GM18858 (cell line): ENCODE measurements at regions not wholly inside any gene's neighbourhood (a gene's known extent, or its start where the extent isn't known, plus 50 kb on each side); places are given as distances from the start of the nearest gene placed in this dataset.

Experiments
- ATAC-seq: cut with Tn5 transposase; IDR thresholded peaks from one replicate; pipeline ENCODE4 v1.9.1; 2021; ENCODE audit not compliant: unreplicated experiment

DNA sequence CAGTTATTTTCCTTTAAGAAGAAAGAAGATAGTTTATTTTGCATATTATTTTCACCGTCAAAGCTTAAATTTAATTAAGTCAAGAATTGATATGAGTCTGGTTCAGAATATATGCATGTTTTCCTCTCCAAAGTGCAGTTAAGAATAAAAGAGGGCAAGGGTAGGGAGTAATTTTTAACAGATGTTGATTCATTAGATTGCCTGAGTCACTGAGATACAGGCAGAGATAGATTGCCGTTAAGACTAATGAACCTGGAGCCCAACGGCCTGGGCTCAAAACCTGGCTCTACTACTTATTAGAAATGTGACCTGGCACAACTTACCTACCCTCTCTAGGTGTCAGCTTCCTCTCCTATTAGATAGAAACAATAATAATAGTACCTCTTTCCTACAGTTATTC lies 1037.4 kb upstream of the PABPC4L start:
- no peak for ATAC-seq

DNA sequence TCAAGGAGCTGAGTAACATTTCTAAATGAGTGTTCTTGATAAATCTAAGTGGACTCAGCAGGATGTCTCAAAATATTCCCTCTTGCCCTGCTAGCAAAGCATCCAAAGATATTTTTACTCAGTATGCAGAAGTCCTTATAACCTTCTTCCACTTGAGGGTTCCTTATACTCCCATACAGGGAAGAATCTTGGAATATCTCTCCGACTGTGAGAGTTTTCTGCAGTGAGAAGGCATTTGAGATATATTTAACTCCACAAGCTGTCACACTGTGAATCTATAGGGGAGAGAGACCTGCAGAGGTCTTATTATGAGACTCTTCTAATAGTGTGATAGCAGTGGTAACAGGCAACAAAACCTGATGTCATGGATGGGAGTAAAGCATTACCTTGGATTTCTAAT lies 1034.5 kb upstream of the PABPC4L start:
- no peak for ATAC-seq

DNA sequence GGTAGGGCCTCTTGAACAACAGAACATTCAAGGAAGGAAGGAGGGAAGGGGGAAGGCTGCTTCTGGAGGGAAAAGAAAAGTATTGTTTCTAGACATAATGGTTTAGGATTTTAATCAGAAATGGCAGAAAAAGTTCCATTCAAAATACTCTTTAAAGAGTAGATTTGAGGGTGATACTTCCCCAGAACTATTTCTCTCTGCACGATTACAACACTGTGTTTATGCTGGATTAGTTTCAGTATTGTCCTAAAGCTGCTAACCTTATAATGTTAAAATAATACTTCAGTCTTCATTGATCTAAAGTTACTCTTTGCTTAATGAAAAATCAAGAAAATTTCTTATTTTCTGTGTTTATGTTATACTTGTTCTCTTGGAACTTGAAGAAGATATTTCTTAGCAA lies 1026.3 kb upstream of the PABPC4L start:
- no peak for ATAC-seq

DNA sequence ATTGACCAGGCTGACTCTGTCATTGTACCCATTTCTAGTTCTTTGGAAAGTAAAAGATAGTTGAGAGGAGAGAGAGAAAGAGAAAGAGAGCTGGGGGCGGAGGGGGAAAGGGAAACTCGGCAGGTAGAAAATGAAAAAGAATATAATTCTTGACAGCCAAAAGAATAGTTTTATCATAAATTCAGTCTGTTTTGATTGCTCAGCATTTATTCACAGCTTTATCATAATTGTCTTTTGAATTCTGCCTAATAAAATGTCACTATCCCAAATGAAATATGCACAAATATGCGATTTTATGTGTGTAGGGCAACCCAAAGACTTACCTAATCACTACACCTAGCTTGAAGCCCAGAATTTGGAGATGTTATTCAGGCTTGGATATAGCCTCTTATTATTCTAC lies 1024.0 kb upstream of the PABPC4L start:
- ATAC-seq: no peak

DNA sequence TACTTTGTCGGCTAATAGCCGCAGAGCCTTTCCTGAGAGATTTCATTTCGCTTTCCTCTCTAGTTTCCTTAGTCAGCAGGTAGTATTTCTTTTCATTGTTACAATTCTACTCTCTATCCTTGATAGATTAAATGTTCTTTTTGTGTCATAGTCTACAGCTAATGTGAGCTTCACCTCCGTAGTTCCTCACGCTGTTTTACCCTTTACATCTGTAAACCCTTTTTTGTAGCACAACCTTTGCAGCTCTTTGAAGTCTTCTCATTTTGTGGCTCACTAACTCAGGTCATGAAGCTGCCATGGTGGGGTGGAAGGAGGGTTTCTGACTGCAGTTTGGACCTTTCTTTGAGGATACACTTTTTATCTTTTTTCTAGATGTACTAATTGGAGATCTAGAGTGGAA lies 1008.8 kb upstream of the PABPC4L start:
- ATAC-seq: no peak

GRCh38 chr4:135207531-135207930 lies 1005.9 kb upstream of the PABPC4L start:
- ATAC-seq: no peak

DNA sequence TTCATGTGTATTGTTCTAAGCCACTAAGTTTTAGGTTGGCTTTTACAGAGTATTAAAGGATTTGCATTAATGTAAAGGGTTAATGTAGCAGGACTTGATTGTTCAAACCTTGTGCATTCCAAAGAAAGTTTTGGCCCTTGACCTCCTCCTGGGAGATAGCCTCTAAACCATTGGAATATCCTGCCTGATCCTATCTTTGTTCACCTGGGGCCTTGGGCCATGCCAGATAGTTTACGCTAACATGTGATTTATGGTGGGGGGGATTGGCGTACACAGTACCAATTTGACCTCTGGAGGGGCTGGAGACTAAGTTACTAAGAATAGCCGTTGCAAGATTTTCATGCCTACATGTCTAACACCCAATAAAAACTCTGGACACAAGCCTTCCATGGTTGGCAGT lies 1002.7 kb upstream of the PABPC4L start:
- ATAC-seq: no peak

DNA sequence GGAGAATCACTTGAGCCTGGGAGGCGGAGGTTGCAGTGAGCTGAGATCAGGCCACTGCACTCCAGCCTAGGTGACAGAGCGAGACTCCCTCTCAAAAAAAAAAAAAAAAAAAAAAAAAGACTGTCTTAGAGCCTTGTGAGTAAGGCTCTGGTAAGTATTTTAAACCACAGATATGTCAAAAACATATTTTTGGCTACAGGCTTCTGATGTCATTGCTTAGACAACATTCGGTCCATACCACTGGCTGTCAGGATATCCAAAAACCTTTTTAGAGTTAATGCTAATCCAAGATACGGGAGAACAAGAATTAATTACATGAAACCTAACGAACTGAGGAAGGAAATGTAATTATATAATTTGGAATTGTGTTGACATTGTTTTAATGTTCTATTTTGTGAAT lies 999.5 kb upstream of the PABPC4L start:
- no peak for ATAC-seq

- no peak for ATAC-seq
These were observed 996.1 kb upstream of the PABPC4L start for GRCh38 chr4:135197641-135198040.

DNA sequence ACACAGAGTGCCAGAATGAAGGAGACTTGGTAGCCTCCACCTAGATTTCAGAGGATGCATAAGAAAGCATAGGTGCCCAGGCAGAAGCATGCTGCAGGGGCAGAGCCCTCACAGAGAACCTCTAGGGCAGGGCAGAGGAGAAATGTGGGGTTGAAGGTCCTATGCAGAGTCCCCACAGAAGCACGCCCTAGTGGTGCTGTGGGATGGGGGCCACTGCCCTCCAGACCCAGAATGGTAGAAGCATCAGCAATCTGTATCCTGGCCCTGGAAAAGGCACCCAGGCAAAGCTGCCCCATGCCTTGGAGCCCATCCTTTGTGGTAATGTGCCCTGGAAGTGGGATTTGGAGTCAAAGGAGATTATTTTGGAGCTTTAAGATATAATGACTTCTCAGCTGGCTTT lies 992.9 kb upstream of the PABPC4L start:
- no peak for ATAC-seq

- no peak for ATAC-seq
These were observed 991.4 kb upstream of the PABPC4L start for GRCh38 chr4:135192751-135193535.

GRCh38 chr4:135191596-135191995 lies 990.0 kb upstream of the PABPC4L start:
- no peak for ATAC-seq

- ATAC-seq: no peak
These were observed 984.4 kb upstream of the PABPC4L start for GRCh38 chr4:135186002-135186401.

DNA sequence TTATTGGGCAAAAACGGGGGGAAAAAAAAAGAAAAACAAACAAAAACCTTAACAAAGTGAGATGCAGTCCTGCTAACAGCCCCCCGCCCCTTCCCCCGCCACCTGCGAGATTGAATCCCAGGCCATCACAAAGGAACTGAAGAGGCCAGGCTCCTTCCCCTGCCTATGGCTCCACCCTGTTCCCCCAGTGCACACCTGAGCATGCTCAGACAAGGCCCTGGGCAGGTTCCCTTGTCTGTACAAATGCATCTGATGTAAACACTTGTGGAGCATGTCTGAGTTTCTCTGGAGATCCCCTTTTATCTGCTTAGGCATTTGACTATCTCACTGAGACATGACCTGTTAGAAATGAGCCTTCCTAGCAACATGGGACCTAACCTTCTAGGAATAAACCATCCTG lies 983.7 kb upstream of the PABPC4L start:
- ATAC-seq: no peak

- no peak for ATAC-seq
These were observed 983.1 kb upstream of the PABPC4L start for GRCh38 chr4:135184715-135185114.

- ATAC-seq: no peak
These were observed 975.7 kb upstream of the PABPC4L start for GRCh38 chr4:135177321-135177720.

GRCh38 chr4:135166661-135167060 lies 965.1 kb upstream of the PABPC4L start:
- ATAC-seq: no peak

- ATAC-seq: no peak
These were observed 963.0 kb upstream of the PABPC4L start for GRCh38 chr4:135164601-135165000.

DNA sequence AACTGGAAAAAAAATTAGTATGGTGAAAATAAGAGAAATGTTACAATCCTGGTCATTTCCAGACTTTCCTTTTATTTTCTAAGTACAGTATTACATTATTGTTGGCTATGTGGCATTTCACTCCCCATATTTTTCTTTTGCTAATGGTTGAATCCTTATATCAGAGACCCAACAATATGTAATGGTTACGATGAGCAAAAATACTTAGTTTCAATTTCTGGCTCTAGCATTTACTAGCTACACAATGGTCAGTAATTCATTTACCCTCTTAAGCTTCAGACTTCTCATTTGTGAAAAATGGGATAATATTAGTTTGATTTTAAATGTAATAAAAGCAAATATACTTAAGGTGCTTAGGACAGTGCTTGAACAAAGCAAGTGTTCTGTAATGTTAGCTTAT lies 942.9 kb upstream of the PABPC4L start:
- ATAC-seq: no peak

DNA sequence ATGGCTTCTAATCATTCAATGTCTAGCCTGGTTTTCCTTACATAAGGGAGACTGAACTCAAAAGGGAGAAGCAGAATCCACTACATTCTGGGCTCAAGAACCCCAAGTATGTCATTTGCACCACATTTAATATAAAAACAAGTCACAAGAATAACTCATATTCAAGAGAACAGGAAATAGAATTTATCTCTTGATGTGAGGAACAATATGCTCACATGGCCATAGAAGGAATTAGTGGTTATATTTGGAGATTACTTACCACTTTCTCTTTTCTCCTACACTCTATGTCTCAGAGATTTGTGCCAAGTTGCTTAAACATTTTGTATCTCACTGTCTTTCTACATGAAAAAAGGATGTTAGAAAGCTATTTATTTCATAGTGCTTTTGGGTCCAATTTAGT lies 922.6 kb upstream of the PABPC4L start:
- ATAC-seq: no peak

- no peak for ATAC-seq
These were observed 922.0 kb upstream of the PABPC4L start for GRCh38 chr4:135123632-135124031.

DNA sequence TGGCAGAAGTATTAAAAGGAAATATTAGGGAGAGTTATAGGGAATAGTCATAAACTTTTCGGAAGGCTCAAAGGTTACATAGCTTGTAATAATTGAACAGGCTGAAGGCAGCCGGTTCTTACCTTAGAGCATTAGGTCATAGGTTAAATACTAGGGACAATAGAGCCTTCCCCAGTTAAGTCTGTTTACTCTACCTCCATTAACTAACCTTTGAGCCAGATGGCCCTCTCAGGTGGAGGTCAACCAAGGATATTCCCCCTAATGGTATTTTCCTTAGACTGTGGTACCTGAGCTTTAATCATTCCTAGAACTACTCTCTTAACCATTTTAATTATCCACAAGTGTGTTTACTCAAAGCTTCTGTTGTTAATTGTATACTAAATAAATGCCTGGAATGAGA lies 920.9 kb upstream of the PABPC4L start:
- ATAC-seq: no peak

GRCh38 chr4:135120195-135120594 lies 918.6 kb upstream of the PABPC4L start:
- ATAC-seq: no peak
